Endometrial microvascular endothelial cells (primary cell): ENCODE measurements at regions not wholly inside any gene's neighbourhood (a gene's known extent, or its start where the extent isn't known, plus 50 kb on each side); places are given as distances from the start of the nearest gene placed in this dataset.
"Not testable (repeated sequence)": the region's sequence is repeated elsewhere in the genome, so short reads cannot be mapped to it uniquely, and the experiment has no call there.

ENCODE experiments used
- in situ Hi-C: cut with HindIII; loops from 2 replicates; pipeline ENCODE4 v1.10.0; 2017; ENCODE audit warnings: low sequenced_read_pairs, low pct_unique_long_range_greater_than_20kb; ENCODE audit errors: inconsistent ontology term

DNA sequence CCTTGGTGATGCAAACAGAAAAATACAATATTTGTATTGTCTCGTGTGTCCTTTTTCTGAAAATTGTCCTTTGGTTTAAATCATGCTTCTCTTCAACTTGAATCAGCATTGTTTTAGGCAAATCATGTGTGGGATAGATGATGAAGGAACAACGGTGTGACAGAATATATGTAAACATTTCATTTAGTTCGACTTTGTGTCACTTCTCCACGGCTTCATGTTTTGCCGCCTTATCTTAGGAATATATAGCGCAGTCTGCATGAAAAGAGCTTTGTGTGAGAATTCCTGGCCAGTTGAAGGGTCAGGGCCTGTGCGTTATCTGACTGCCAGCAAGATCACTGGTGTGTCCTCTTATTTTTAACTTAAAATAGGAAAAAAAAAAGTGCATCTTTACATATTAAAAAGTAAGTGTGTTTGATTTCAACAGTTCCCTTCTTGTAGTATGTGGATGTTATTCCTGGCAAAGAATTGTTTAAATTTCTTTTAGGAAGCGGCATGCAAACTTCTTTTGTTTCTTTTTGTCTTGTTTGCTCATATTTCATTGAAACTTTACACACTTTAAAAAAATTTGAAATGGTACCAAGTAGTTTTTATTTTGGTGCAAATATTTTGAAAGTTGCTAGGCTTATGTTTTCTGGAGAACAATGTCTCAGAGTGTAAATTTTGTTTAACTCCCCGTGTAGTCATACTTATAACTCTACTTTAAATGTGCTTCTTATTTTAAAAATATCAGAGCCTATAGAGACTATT lies 465.2 kb downstream of the USP25 start:
- in situ Hi-C loops: loop anchor here (25.0 kb wide), 1 partner anchor 217 kb away; no protein-coding TSS in a partner anchor

DNA sequence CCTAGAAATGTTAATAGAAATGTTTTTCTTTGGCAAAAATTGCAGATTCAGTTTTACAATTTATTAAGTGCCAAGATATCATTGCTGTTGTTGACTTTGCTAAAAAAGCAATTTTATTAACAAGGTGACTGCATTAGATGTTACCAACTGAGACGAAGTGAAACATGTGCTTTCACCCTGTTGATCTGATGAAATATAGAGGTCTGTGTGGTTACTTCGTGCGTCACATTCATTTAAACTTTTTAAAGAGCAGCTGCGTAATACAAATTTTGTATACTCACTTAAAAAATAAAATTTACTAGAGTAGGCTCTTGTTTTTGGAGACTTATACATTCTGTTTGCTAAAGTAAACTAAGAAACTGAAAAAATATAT lies 465.7 kb downstream of the USP25 start:
- in situ Hi-C loops: loop anchor here (25.0 kb wide), 1 partner anchor 217 kb away; no protein-coding TSS in a partner anchor

DNA sequence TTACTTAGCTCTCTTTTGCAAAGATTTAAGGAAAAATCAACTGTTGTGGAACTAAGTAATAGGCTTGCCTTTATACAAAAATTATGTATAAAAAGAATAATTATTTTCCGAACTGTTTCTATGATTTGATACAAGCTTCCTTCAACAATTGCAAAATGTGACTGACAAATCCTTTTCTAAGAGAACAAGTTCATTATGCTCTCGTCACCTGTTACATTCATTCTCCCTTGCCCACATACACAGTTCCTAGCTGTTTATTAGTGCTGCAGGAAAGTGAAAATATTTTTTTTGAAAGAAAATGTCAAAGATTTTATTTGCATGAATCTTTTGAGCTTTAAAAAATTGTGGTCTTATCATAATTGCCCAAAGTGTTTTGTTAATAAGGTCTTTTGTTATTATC lies 466.2 kb downstream of the USP25 start:
- in situ Hi-C loops: loop anchor here (25.0 kb wide), 1 partner anchor 216 kb away; no protein-coding TSS in a partner anchor

DNA sequence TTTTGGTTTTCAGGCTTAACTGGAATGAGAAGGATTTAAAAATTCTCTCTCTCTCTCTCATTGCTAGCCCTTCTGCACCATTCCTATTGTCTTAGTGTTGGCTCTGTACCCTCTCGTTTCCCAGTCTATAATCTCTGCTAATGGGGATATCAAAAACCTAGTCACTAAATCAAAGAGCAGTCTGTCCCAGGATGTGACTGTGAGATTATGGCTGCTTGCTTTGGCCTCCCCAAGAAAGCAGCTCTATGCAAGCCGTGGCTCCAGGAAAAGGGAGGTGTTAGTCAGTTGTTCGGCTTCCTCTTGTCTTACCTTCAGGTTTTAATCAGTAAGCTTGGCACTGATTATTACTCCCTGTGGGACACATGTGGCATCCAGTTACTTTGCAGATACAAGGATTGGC lies 468.8 kb downstream of the USP25 start:
- in situ Hi-C loops: loop anchor here (25.0 kb wide), 1 partner anchor 214 kb away; no protein-coding TSS in a partner anchor

DNA sequence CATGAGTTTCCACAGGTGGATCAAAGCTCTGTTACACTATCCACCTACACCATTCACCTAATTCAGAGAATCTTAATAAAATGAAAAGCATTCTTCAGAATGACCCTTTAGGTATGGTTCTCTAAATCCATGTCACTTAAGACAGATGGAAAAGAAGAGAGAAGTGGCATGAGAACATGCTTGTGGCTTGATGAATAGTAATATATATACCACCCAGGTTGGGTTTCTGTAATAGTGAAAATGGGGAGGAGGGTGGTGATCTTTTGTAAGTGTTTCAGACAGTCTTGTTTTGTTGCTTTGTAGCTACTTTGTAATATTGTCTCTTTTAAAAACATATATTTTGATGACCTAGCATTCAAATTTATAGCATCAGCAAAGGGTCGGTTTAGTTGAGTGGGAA lies 469.8 kb downstream of the USP25 start:
- in situ Hi-C loops: loop anchor here (25.0 kb wide), 1 partner anchor 213 kb away; no protein-coding TSS in a partner anchor

DNA sequence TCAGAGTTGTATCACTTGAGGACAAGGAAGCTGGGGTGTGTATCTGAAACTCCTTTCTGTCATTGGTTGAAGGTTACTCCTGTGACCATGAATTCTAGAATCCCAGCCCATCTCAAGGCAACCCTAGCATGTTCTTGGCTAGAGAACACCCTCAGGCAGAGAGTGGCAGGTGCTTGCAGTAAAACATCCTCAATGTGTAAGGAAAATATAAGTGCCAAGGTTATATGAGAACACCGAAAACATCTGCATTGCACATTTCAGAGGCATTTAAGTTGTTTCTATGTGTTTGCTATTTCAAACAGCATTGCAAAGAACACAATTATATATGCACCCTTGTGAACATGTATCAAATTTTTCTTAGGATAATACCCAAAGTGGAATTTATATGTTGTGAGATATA lies 471.9 kb downstream of the USP25 start:
- in situ Hi-C loops: no loop called here

DNA sequence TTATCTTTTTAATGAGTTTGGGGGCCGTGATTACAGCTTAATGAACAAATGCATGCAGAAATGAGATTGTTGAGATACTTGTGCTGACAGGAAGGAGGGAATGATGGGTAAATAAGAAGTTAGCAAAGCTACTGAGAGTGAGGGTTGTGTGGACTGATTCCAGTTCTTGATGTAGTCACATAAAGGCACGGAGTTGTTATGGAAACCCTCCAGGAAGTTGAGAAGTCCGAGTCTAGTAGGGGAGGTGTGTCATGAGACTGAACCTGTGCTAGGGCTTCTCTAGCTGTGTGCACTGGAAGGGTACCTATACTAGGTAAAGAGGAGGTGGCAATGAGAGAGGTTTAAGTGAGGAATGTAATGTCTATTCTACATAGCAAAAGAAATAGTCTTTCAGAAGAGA lies 475.7 kb downstream of the USP25 start:
- in situ Hi-C loops: no loop called here

DNA sequence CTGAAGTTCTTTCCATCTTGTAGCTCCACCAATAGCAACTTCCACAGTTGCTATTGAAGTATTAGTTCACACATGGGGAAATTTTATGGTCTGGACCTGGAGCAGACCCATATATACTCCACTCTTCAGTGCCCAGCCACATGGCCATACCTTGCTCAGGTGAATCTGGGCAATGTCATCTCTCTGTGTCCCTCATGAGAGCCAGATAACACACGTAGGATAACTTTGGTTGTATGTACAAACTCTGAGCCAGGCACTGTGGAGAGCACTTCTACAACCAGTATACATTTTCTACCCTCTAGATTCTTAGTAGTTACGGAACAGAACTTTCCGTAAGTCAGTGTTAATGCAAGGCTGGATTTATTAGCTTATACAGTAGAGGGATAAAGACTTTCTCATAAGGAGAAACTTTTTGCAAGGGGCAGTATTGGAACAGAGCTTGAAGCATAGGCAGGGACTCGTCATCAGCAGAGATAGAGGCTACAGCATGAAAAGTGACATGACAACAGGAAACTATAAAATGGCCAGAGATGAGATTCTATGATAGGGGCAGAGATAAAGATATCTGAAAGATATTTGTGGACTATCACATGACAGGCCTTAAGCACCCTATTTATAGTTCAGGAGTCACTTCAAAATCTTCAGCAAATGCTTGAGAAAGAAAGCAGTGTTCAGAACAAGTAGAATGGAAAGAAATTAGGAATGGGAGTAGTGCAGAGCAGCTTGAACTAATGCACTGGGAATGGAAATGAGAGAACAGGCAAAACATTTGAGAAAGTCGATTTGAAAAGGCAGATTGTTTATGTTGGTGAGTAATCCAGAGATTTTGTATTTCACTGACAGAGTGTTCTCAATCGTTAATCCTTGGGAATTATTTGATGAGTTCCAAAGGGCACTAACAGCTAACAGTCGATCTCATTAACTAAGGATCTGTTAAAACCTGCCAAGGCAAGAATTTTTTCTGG lies 481.8 kb downstream of the USP25 start:
- in situ Hi-C loops: no loop called here

DNA sequence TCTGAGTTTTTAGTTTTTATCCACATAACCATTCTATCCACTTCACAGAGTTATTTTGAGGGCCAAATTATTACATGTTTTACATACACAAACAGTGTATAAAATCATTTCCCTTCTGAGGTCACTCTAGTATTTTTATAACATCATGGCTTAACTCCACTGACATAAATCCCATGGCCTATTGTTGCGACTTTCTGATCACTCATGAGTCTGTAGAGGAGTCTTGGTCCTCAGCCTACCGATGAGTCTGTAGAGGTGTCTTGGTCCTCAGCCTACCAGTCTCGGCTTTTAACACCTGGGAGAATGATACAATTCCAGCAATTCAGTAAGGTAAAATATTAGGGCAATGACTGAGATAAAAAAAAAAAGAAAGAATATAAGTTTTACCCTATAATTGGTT lies 483.7 kb downstream of the USP25 start:
- in situ Hi-C loops: no loop called here

DNA sequence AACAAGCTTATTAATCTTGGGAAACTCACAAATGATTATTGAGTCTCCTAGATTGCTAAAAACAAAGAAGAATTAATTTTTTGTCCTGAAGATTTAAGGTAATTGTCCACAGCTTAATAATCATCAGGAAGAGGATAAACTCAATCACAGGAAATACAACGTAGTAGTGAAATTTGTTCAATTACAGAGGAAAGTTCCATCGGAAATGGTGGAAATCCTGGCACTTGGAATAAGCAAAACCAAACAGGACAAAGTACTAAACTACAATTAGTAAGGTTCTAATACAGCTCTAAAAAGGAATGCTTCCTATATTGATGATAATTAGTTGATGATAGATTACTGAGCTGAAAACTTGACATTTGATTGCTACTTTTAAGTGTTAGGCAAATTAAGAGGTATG lies 485.4 kb downstream of the USP25 start:
- in situ Hi-C loops: no loop called here

DNA sequence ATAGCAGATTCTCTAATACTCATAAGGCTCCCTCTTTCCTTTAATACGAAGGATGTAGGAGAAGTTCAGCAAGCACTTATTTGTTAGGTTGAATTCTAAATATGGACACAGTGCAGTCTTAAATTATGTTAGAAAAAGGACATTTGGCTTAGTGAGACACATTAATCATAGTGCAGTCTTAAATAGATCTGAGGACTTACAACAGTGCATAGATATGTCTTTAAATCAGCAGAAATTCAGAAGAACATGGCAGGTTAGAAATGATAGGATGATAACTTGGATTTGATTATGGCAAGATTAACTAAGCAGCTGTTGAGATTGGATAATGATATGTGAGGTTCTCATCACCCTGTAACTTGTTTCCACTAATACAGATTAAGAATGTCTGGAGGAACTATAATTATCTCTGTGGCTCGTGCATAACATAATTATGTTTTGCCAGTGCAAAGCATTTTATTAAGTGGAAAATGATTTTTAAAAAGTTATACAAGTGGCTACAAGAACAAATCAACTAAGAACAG lies 485.9 kb downstream of the USP25 start:
- in situ Hi-C loops: no loop called here

DNA sequence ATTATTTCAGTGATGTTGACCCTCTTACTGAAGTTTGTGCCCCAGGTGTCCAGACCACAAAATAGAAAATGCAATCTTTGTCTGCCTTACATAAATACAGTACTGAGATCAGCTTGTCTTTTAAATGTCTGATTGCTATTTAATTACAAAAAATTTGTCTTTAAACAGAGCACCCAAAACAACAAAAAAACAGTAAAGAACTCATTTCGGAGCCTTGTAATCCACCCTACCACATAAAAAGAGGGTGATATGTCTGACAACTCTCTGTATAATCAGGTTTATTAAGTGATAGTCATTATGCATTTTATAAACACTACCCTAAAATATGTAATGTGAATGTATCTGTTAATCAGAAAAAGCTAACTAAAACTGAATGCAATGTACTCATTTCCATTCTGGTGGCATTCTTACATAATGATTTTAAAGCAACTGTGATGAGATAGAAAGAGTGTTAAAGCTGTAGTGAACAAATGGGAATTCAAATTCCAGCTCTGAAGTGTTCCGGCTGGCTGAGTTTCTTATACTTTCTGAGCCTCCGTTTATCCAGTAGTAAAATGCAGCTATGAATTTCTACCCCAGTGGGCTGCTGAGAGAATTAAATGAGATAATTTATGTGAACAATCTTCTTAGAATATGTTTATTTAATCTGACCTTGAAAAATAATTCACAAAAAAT lies 486.6 kb downstream of the USP25 start:
- in situ Hi-C loops: no loop called here

DNA sequence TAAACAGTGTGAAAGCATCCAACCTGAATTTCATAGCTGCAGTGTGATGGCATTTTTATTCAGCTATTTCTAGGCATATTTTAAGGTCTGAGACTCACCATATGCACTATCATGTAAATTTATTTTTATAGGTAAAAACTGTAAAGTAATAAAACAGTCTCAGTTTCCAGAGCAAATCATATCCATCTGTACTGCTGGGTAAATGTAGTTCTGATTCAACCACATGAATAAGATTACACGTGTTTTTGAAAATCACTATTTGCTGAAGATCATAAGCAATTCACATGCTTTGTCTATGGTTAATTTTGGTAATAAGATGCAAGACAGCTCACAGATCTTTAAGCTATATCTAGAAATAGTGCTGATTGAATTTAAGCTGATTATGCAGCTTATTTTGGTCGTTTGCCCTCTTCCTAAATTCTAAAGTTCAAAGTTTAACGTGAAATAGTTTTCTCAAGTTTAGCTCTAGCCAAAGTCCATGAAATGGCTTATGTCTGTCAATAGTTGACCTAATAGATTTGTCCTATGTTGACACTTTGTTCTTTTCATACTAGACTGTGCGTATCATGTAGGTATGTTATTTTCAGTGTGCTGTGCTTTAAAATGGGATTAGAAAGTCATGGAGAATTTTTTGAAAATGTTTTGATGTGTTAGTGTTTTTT lies 489.0 kb downstream of the USP25 start:
- in situ Hi-C loops: no loop called here

DNA sequence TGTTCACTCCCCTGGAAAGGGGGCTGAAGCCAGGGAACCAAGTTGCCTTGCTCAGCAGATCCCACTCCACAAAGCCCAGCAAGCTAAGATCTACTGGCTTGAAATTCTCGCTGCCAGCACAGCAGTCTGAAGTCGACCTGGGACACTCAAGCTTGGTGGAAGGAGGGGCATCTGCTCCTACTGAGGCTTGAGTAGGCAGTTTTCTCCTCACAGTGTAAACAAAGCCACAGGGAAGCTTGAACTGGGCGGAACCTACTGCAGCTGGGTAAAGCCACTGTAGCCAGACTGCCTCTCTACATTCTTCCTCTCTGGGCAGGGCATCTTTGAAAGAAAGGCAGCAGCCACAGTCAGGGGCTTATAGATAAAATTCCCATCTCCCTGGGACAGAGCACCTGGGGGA lies 495.0 kb downstream of the USP25 start:
- in situ Hi-C loops: not testable (repeated sequence)

DNA sequence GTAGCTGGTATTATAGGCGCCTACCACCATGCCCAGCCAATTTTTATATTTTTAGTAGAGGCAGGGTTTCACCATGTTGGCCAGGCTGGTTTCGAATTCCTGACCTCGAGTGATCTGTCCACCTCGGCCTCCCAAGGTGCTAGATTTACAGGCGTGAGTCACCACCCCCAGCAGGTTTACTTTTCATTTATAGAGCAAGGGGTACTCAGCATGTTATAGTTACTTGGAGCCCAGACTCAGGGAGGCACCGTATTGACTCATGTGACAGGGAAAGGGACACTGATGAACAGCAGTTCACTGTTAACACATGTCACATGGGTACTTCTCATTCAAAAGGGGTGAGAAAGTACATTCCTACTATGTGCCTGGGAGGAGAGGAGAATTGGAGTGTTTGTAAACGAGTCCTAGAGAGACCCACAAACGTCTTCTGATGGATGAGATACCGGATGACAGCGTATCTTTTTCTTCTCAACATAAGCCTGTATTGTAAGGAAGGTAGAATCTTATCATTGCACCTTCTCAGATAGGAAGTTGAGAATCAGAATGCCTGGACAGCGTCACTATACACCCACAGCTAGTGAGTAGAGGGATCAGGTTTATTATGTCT lies 510.0 kb downstream of the USP25 start:
- in situ Hi-C loops: no loop called here

DNA sequence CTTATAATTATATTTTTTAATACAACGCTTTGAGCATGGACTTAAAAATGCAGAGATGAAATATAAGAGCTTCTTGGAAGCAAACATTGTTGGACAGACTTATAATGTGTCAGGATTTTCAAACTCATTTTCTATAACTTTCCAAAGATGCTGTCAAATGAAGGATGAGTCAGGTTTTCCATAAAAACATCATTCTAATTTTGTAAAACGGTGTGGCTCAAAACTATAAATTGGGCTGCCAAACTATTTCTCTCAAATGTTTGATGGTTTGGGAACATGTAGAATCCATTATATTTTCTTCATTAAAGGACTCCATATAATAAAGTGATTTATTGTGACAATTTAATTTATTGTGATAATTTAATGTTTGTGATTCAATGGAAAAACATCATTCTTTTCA lies 511.2 kb downstream of the USP25 start:
- in situ Hi-C loops: no loop called here

DNA sequence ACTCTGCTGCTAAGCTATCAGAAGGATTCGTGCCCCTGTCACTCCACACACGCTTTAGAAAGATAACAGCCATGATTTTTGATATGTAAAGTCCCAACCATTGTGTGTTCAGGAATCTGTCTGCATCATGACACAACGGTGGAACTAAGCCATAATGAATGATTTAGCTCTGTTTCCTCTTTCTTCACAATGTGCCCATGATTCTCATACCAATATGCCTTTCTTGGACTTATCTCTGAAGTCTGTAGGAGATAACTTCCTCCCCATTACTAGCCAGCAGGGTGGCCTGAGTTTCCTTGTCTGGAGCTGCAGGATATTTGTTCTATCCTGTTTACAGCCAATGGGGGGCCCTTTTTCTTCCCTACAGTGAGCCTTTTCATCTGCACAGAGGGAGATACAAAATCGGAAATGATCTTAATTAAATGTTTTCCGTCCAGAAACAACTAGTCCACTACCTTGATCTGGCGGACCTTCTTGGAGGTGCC lies 511.7 kb downstream of the USP25 start:
- in situ Hi-C loops: no loop called here

DNA sequence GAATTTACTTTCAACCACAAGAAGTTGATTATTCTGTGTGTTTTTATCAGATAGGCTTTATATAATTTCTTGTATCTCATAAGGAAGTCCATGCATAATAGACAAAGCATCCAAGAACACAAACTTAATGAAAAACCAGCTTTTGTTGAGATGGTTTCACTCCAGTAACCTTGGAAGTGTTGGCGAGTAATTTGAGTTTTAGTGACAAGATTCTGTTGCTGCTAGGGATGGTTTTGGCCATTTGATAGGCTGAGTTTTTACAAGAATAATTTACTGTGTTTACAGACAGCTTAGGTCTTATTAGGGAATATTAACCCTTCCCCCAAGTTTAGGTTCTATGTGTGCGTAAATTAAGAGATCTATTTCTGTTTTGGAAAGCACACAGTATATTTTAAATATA lies 513.6 kb downstream of the USP25 start:
- in situ Hi-C loops: no loop called here
